HCT116 (cell line): ENCODE measurements at regions not wholly inside any gene's neighbourhood (a gene's known extent, or its start where the extent isn't known, plus 50 kb on each side); places are given as distances from the start of the nearest gene placed in this dataset.

ENCODE experiments used
- ATAC-seq: fragments of 200-7000 bp; cut with Tn5 transposase; 2 replicates; pipeline ENCODE4 v1.9.1; 2020; ENCODE audit warnings: mild to moderate bottlenecking, moderate library complexity
- BruUV-seq: library from RNA; stranded (reverse); fragments of 400-500 nt; replicated peaks from 2 replicates; lab custom pipeline; 2021; lab: Mats Ljungman, UMichigan
- CTCF ChIA-PET: fragments of 300-600 bp; sonication (Branson Sonifier 250); formaldehyde crosslinking; loops from one replicate; lab custom pipeline; 2021; ENCODE audit warnings: antibody characterized with exemption; lab: Charles Lee
- POLR2A ChIA-PET: fragments of 300-600, 350-600 bp; sonication (Branson Sonifier 250); formaldehyde crosslinking; loops from one replicate; lab custom pipeline; 2021; ENCODE audit warnings: antibody characterized with exemption; lab: Charles Lee
- RAD21 ChIA-PET, 2 experiments: fragments of 300-600 bp; sonication (Branson Sonifier 250); formaldehyde crosslinking; loops; one replicate each; lab custom pipeline; 2023; ENCODE audit warnings: low total read pairs in 2 of 2; ENCODE audit not compliant: uncharacterized antibody in 2 of 2, unreplicated experiment in 2 of 2, low non-redundant PET in 1 of 2; lab: Charles Lee
- DNase-seq: peaks from one replicate; pipeline ENCODE4 v3.0.0-alpha.2; 2010; ENCODE audit warnings: low read depth, low spot score
- H2AFZ ChIP-seq: fragments of 200-600 bp; shearing (Covaris generic), sonication (generic); 2 replicates; pipeline ENCODE4 v1.6.1; 2017; ENCODE audit warnings: low read depth, mixed run types, mixed read lengths, antibody characterized with exemption, low read length; ENCODE audit not compliant: poor library complexity, severe bottlenecking
- H3K27ac ChIP-seq: 2 replicates; pipeline ENCODE4 v1.5.1; 2012; ENCODE audit warnings: low read depth, low read length
- H3K27me3 ChIP-seq: fragments of 200-600 bp; sonication (generic); 2 replicates; pipeline ENCODE4 v1.6.1; 2016; ENCODE audit warnings: mixed run types, low read length, mixed read lengths; ENCODE audit not compliant: insufficient read depth
- H3K36me3 ChIP-seq, 2 experiments: fragments of 200-500 bp in 1 of 2; fragments of 200-600 bp in 1 of 2; sonication (Bioruptor generic) in 1 of 2; sonication (generic) in 1 of 2; 2 replicates each; pipeline versions ENCODE4 v1.5.1 to v1.6.1; 2014 to 2016; ENCODE audit warnings: low read length in 2 of 2, inconsistent platforms in 1 of 2, mixed read lengths in 1 of 2, mixed run types in 1 of 2; ENCODE audit not compliant: insufficient read depth in 2 of 2, control insufficient read depth in 1 of 2
- H3K4me1 ChIP-seq, 2 experiments: fragments of 200-600 bp in 1 of 2; sonication (generic) in 1 of 2; 2 replicates each; pipeline versions ENCODE4 v1.5.1 to v1.6.1; 2012 to 2017; ENCODE audit warnings: low read length in 2 of 2, inconsistent platforms in 1 of 2, mild to moderate bottlenecking in 1 of 2, mixed read lengths in 1 of 2, mixed run types in 1 of 2, moderate library complexity in 1 of 2; ENCODE audit not compliant: insufficient read depth in 2 of 2, control insufficient read depth in 1 of 2
- H3K4me2 ChIP-seq: fragments of 200-600 bp; sonication (generic); 2 replicates; pipeline ENCODE4 v1.6.1; 2017; ENCODE audit warnings: mixed run types, low read length, mixed read lengths
- H3K4me3 ChIP-seq, 2 experiments: fragments of 200-600 bp in 1 of 2; sonication (generic) in 1 of 2; replicated peaks in 1 of 2; 2 replicates each; pipeline ENCODE4 v1.5.1; 2011 to 2016; ENCODE audit warnings: low read length in 2 of 2, control low read depth in 1 of 2, low read depth in 1 of 2, mild to moderate bottlenecking in 1 of 2, mixed read lengths in 1 of 2, mixed run types in 1 of 2
- H3K79me2 ChIP-seq: fragments of 200-600 bp; sonication (generic); 2 replicates; pipeline ENCODE4 v1.6.1; 2017; ENCODE audit warnings: mild to moderate bottlenecking, mixed run types, low read length, moderate library complexity, mixed read lengths; ENCODE audit not compliant: insufficient read depth
- H3K9ac ChIP-seq: fragments of 200-600 bp; sonication (generic); 2 replicates; pipeline ENCODE4 v1.6.1; 2016; ENCODE audit warnings: low read length, mixed read lengths
- H3K9me2 ChIP-seq: fragments of 200-600 bp; sonication (generic), shearing (Covaris generic); 2 replicates; pipeline ENCODE4 v1.6.1; 2017; ENCODE audit warnings: mixed run types, mild to moderate bottlenecking, moderate library complexity; ENCODE audit not compliant: insufficient read depth
- H3K9me3 ChIP-seq, 2 experiments: fragments of 200-500 bp in 1 of 2; fragments of 200-600 bp in 1 of 2; sonication (Bioruptor generic) in 1 of 2; sonication (generic) in 1 of 2; 2 replicates each; pipeline ENCODE4 v1.6.1; 2014 to 2017; ENCODE audit warnings: low read length in 2 of 2, mixed read lengths in 2 of 2, inconsistent platforms in 1 of 2, low read depth in 1 of 2, mild to moderate bottlenecking in 1 of 2, mixed run types in 1 of 2, moderate library complexity in 1 of 2; ENCODE audit not compliant: control insufficient read depth in 1 of 2, insufficient read depth in 1 of 2
- H4K20me1 ChIP-seq: fragments of 200-600 bp; sonication (generic), shearing (Covaris generic); 2 replicates; pipeline ENCODE4 v1.6.1; 2017; ENCODE audit warnings: mixed run types, mild to moderate bottlenecking, moderate library complexity; ENCODE audit not compliant: insufficient read depth
- CBX3 ChIP-seq: IDR thresholded peaks from 2 replicates; pipeline ENCODE4 v1.6.1; 2012; ENCODE audit warnings: low read depth
- CEBPB ChIP-seq: IDR thresholded peaks from 2 replicates; pipeline ENCODE4 v1.6.1; 2012; ENCODE audit warnings: low read depth
- CTCF ChIP-seq, 3 experiments: fragments of 200-600 bp in 1 of 3; sonication (generic) in 1 of 3; IDR thresholded peaks in 2 of 3; conservative IDR thresholded peaks in 1 of 3; 2 replicates each; pipeline ENCODE4 v1.5.1; 2012 to 2017; ENCODE audit warnings: low read depth in 2 of 3, low read length in 2 of 3, antibody characterized with exemption in 1 of 3, borderline replicate concordance in 1 of 3, control low read depth in 1 of 3, mild to moderate bottlenecking in 1 of 3, mixed read lengths in 1 of 3, mixed run types in 1 of 3, moderate library complexity in 1 of 3; ENCODE audit not compliant: insufficient read depth in 1 of 3
- ELF1 ChIP-seq: IDR thresholded peaks from 2 replicates; pipeline ENCODE4 v1.6.1; 2012; ENCODE audit warnings: low read depth, borderline replicate concordance
- EZH2 ChIP-seq: fragments of 200-600 bp; sonication (generic); IDR thresholded peaks from 2 replicates; pipeline ENCODE4 v1.6.1; 2017; ENCODE audit warnings: antibody characterized with exemption, mixed run types
- EZH2phosphoT487 ChIP-seq: fragments of 200-600 bp; IDR thresholded peaks from 2 replicates; pipeline ENCODE4 v1.6.1; 2018; ENCODE audit warnings: antibody characterized with exemption, borderline replicate concordance
- POLR2A ChIP-seq: IDR thresholded peaks from 2 replicates; pipeline ENCODE4 v1.7.0; 2011; ENCODE audit warnings: borderline replicate concordance; ENCODE audit not compliant: insufficient read depth, insufficient read length; ENCODE audit errors: extremely low read depth
- POLR2AphosphoS5 ChIP-seq: IDR thresholded peaks from 2 replicates; pipeline ENCODE4 v1.6.1; 2011; ENCODE audit warnings: mild to moderate bottlenecking, low read depth, low read length, moderate library complexity
- ZBTB33 ChIP-seq: IDR thresholded peaks from 2 replicates; pipeline ENCODE4 v1.6.1; 2011; ENCODE audit warnings: mild to moderate bottlenecking, low read length, moderate library complexity; ENCODE audit not compliant: insufficient replicate concordance; ENCODE audit errors: extremely low read depth
- ZNF274 ChIP-seq: fragments of 200-500 bp; sonication (Bioruptor generic); IDR thresholded peaks from 2 replicates; pipeline ENCODE4 v1.6.1; 2014; ENCODE audit warnings: mild to moderate bottlenecking, low read depth, low read length, inconsistent platforms
- intact Hi-C: fragments of 100-400 bp; cut with micrococcal nuclease; formaldehyde crosslinking; loops from 2 replicates; pipeline ENCODE4 v1.10.0; 2022
- TF ChIP-seq, protein P1 (sequence below): IDR thresholded peaks from 2 replicates; pipeline ENCODE4 v1.6.1; 2012

DNA sequence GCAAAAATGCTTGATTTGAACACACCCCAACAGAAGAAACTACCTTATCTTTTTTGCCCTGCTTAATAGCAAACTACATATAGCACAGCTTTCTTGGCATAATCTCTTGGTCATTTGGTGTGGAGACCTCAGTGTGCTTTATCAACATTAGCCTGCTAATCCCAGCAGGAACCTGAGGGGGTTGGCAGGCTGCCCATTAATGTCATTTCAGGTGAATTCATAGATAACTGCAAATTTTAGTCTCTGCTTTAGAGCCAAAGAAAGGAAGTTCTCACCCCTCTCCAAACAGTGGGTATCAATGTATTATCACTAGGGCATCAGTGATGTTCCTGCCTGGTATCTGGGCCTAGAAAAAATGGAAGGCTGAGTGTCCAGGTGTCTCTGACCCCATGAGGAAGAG, 489.0 kb downstream of the NTRK2 start:
- no peak overlapping the region for H3K4me2 ChIP-seq
- no peaks in the 10 kb centered on the region for H3K79me2 ChIP-seq
- ChIA-PET CTCF (no interaction called here), POLR2A (no interaction called here), RAD21 (no interaction called here)
- no peak overlapping the region for H2AFZ ChIP-seq
- intact Hi-C loops: no loop called here
- no peak for ATAC-seq
- BruUV-seq: no TSS peak
- H3K9me2 ChIP-seq: no peaks in the 10 kb centered on the region
- no peak overlapping the region for H3K4me3 ChIP-seq
- H3K27me3 ChIP-seq: peaks cover 13% of the 10 kb centered on the region
- TF ChIP-seq CTCF (IDR thresholded peaks at IDR 0.05 in 2 of 3, conservative IDR thresholded peaks at IDR 0.05 in 1 of 3; ENCODE audit: borderline replicate concordance in 1 of 3, insufficient read depth in 1 of 3, low read depth in 2 of 3, low read length in 2 of 3) (no peak), ZNF274 (no peak), EZH2 (no peak), POLR2AphosphoS5 (no peak), ZBTB33 (no peak), CEBPB (no peak), CBX3 (no peak), ELF1 (no peak), POLR2A (no peak), EZH2phosphoT487 (no peak)
- TF ChIP-seq, protein P1, sequence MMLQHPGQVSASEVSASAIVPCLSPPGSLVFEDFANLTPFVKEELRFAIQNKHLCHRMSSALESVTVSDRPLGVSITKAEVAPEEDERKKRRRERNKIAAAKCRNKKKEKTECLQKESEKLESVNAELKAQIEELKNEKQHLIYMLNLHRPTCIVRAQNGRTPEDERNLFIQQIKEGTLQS: no peak
- H3K9ac ChIP-seq: no peak overlapping the region
- no peaks in the 10 kb centered on the region for H3K36me3 ChIP-seq
- H3K9me3 ChIP-seq: no peaks in the 10 kb centered on the region
- H4K20me1 ChIP-seq: no peaks in the 10 kb centered on the region
- DNase-seq: no peak
- no peak overlapping the region for H3K27ac ChIP-seq
- no peaks in the 10 kb centered on the region for H3K4me1 ChIP-seq
